ENCODE measurements at regions not wholly inside any gene's neighbourhood (a gene's known extent, or its start where the extent isn't known, plus 50 kb on each side); places are given as distances from the start of the nearest gene placed in this dataset.

GRCh38 chr4:31998807-31999206, 1278.6 kb downstream of the PCDH7 start:
- ATAC-seq, result no peak
- no peak for TF ChIP-seq ZFP3 (CRISPR knock-in tag; IDR thresholded peaks at IDR 0.05)
- no peak for TF ChIP-seq ZC3H10 (CRISPR knock-in tag; IDR thresholded peaks at IDR 0.05)
- no peak for TF ChIP-seq TOX (CRISPR knock-in tag; IDR thresholded peaks at IDR 0.05; ENCODE audit: borderline replicate concordance)
- no peak for TF ChIP-seq GLIS3 (CRISPR knock-in tag; IDR thresholded peaks at IDR 0.05)
- no peak for TF ChIP-seq CSDC2 (CRISPR knock-in tag; IDR thresholded peaks at IDR 0.05)
- no peak for TF ChIP-seq TCF4 (CRISPR knock-in tag; IDR thresholded peaks at IDR 0.05; ENCODE audit: borderline replicate concordance)
- no peak for TF ChIP-seq ZNF70 (CRISPR knock-in tag; IDR thresholded peaks at IDR 0.05)
- TF ChIP-seq RARB (CRISPR knock-in tag; IDR thresholded peaks at IDR 0.05), result no peak
- no peak for TF ChIP-seq PATZ1 (CRISPR knock-in tag; IDR thresholded peaks at IDR 0.05; ENCODE audit: borderline replicate concordance)
- TF ChIP-seq, protein P1, sequence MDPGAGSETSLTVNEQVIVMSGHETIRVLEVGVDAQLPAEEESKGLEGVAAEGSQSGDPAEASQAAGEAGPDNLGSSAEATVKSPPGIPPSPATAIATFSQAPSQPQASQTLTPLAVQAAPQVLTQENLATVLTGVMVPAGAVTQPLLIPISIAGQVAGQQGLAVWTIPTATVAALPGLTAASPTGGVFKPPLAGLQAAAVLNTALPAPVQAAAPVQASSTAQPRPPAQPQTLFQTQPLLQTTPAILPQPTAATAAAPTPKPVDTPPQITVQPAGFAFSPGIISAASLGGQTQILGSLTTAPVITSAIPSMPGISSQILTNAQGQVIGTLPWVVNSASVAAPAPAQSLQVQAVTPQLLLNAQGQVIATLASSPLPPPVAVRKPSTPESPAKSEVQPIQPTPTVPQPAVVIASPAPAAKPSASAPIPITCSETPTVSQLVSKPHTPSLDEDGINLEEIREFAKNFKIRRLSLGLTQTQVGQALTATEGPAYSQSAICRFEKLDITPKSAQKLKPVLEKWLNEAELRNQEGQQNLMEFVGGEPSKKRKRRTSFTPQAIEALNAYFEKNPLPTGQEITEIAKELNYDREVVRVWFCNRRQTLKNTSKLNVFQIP (CRISPR knock-in tag; IDR thresholded peaks at IDR 0.05; ENCODE audit: borderline replicate concordance, low read depth), result no peak
- TF ChIP-seq CREB5 (CRISPR knock-in tag; IDR thresholded peaks at IDR 0.05; ENCODE audit: low read depth), result no peak
- no peak for TF ChIP-seq ZFP30 (CRISPR knock-in tag; IDR thresholded peaks at IDR 0.05)
- no peak for TF ChIP-seq SNAI2 (CRISPR knock-in tag; IDR thresholded peaks at IDR 0.05)
- no peak for TF ChIP-seq ZNF8 (CRISPR knock-in tag; IDR thresholded peaks at IDR 0.05)
- TF ChIP-seq OSR1 (CRISPR knock-in tag; IDR thresholded peaks at IDR 0.05), result no peak
- TF ChIP-seq, protein P2, sequence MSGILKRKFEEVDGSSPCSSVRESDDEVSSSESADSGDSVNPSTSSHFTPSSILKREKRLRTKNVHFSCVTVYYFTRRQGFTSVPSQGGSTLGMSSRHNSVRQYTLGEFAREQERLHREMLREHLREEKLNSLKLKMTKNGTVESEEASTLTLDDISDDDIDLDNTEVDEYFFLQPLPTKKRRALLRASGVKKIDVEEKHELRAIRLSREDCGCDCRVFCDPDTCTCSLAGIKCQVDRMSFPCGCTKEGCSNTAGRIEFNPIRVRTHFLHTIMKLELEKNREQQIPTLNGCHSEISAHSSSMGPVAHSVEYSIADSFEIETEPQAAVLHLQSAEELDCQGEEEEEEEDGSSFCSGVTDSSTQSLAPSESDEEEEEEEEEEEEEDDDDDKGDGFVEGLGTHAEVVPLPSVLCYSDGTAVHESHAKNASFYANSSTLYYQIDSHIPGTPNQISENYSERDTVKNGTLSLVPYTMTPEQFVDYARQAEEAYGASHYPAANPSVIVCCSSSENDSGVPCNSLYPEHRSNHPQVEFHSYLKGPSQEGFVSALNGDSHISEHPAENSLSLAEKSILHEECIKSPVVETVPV (CRISPR knock-in tag; IDR thresholded peaks at IDR 0.05), result no peak
- TF ChIP-seq PPARA (CRISPR knock-in tag; IDR thresholded peaks at IDR 0.05; ENCODE audit: borderline replicate concordance), result no peak
- no peak for TF ChIP-seq ESRRG (CRISPR knock-in tag; IDR thresholded peaks at IDR 0.05)
- TF ChIP-seq, protein P3, sequence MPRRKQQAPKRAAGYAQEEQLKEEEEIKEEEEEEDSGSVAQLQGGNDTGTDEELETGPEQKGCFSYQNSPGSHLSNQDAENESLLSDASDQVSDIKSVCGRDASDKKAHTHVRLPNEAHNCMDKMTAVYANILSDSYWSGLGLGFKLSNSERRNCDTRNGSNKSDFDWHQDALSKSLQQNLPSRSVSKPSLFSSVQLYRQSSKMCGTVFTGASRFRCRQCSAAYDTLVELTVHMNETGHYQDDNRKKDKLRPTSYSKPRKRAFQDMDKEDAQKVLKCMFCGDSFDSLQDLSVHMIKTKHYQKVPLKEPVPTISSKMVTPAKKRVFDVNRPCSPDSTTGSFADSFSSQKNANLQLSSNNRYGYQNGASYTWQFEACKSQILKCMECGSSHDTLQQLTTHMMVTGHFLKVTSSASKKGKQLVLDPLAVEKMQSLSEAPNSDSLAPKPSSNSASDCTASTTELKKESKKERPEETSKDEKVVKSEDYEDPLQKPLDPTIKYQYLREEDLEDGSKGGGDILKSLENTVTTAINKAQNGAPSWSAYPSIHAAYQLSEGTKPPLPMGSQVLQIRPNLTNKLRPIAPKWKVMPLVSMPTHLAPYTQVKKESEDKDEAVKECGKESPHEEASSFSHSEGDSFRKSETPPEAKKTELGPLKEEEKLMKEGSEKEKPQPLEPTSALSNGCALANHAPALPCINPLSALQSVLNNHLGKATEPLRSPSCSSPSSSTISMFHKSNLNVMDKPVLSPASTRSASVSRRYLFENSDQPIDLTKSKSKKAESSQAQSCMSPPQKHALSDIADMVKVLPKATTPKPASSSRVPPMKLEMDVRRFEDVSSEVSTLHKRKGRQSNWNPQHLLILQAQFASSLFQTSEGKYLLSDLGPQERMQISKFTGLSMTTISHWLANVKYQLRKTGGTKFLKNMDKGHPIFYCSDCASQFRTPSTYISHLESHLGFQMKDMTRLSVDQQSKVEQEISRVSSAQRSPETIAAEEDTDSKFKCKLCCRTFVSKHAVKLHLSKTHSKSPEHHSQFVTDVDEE (CRISPR knock-in tag; IDR thresholded peaks at IDR 0.05), result no peak

- TF ChIP-seq SNAI2 (CRISPR knock-in tag; IDR thresholded peaks at IDR 0.05), result 0 out of 2 replicates have a peak, but pooled peaks have one; percentile 59
- TF ChIP-seq CSDC2 (CRISPR knock-in tag; IDR thresholded peaks at IDR 0.05), result no peak
- TF ChIP-seq, protein P3 (CRISPR knock-in tag; IDR thresholded peaks at IDR 0.05), result 0 out of 2 replicates have a peak, but pooled peaks have one; percentile 19
- no peak for ATAC-seq
Observed at GRCh38 chr4:31999848-32000247, 1279.7 kb downstream of the PCDH7 start.

Data from SK-N-SH treated with all-trans-retinoic acid at 6 μM for 48 hours (cell line).